GM21619 (cell line): ENCODE measurements at regions not wholly inside any gene's neighbourhood (a gene's known extent, or its start where the extent isn't known, plus 50 kb on each side); places are given as distances from the start of the nearest gene placed in this dataset.
"Not testable (repeated sequence)": the region's sequence is repeated elsewhere in the genome, so short reads cannot be mapped to it uniquely, and the experiment has no call there.

Source experiments
- ATAC-seq: cut with Tn5 transposase; IDR thresholded peaks from one replicate; pipeline ENCODE4 v1.9.1; 2021; ENCODE audit not compliant: unreplicated experiment

DNA sequence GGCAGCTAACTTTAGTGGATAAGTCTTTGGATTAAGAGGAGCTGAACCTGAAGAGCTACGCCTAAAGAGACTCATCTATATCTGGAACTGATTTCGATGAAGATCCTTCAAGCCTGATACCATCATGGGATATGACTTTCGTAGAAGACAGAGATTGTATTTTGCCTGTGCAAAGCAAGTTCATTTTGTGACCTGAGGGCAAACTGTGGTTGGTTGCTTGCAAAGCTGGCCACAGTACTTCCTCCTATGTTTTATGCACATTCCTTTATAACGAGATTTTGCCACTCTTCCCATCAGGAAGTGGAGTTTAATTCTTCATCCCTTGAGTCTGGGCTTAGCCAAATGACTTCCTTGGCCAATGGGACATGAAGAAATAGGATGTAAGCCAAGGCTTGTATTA is 519.3 kb upstream of the NR3C2 start:
- no peak for ATAC-seq

- no peak for ATAC-seq
Observed at GRCh38 chr4:148958317-148958716, 516.1 kb upstream of the NR3C2 start.

DNA sequence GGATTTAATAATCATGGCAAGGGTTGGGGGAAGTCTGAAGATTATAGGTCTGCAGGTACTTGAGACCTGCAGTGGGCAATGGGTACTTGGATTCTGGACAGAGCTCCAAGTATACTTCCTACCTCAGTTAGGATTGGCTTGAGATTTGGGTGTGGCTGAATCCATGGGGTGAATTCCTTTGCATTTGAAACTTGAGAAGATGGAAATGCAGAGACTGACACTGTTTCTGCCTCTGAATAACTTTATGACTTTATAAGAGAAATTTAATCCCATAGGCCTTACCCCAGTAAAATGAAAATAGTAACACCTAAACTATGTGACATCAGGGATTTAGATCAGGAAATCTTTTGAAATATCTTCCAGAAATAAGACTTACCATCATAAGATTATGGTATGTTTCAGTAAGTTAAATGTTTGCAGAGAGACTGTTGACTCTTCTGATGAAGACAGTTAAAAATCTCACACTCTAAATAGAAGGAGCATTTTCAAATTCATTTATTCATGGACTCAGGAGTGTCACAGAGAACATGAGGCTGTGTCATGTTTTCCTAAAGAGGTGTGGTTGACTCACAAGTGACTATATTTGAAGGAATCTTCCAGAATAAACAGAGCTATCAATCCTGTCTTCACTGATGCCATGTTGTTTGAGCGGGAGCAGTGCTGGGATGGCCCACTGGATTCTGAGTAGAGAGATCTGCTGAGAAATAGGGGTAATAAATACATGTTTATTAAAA is 513.5 kb upstream of the NR3C2 start:
- no peak for ATAC-seq

- no peak for ATAC-seq
Observed at GRCh38 chr4:148954011-148954749, 512.0 kb upstream of the NR3C2 start.

DNA sequence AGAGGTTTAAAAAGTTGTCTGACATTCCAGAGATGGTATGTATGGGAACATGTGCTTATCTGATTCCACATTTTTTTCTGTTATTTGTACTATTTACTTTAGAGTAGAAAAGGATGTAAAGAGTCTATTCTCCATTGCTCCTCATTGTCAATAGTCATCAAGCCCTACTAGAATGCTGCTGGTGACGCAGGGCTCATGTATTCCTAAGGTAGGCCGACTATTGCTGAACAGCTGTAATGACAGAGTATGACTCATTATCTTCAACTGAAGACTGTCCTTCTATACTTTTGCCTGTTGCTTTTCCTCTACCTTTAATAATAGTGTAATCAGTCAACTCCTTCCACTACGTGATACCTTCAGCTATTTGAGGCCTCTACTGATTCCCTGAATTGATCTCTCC is 509.1 kb upstream of the NR3C2 start:
- ATAC-seq = no peak

DNA sequence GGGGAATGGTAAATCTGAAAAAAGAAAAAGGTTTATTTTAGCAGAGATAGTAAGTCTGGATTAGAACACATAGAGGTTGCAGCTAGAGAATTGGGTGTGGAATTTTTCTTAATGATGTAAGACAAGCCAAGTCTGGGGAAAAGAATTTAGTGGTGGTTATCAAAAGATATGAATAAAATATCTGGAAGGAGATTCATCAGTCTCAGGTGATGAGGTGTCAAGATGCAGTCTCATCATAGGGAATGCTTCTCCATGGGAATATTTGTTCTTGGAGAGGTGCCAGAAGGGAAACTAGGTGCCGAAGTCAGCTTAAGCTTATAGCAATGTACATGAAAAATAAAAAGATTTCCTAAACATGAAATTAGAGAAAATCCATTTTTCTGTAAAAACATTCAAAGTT is 504.1 kb upstream of the NR3C2 start:
- ATAC-seq = no peak

GRCh38 chr4:148944839-148945219 is 502.6 kb upstream of the NR3C2 start:
- ATAC-seq = no peak

DNA sequence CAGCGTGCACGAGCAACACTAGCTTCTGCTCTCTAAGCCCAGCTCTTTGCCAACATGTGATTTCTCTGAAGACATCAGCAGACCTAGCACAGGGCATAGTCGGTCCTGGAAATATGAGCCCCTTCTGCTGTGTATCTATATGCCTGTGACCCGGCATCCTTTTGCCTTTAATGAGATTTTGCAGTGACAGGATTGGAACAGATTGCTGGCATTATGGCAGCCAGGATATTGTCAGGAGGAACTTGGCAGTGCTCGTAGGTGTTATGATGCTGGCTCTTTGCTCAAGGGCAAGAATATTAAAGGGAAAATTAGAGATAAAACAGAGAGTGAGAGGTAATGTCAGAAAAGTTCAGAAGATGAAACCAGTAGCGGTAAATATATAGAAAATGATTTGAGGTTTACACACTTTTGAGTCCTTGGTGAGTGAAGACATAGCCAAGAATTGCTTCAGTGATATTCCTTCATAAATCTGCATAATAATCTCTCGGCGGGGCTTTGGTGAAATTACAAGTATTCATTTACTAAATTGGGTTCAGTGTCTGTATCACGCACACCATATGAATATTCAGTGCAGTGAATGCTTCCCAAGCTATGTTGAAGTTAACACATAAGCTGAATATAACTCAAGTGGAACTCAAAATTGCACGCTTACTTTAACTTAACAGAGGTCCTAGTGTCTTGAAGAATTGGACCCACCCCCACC is 502.1 kb upstream of the NR3C2 start:
- ATAC-seq = no peak

GRCh38 chr4:148934926-148935578 is 492.8 kb upstream of the NR3C2 start:
- no peak for ATAC-seq

- ATAC-seq = no peak
Observed at GRCh38 chr4:148926276-148927260, 484.4 kb upstream of the NR3C2 start.

GRCh38 chr4:148923881-148924280 is 481.7 kb upstream of the NR3C2 start:
- no peak for ATAC-seq

DNA sequence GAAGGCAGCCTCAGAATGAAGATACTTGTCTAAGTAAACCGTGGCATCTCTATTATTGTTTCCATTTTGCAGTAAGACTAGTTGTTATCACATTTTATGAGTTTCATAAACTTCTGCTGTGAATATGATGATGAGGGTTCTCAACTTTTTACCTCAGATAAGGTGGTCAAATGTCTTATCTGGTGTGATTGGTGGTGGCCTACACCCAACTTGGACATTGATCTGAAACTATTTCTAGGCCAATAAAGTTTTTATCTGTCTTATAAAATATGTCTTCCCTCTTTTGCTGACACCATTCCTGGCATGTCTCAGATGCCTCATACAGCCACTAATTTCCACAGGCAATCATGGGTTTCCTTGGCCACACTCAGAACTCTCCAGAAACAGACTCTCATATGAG is 480.3 kb upstream of the NR3C2 start:
- ATAC-seq = no peak

GRCh38 chr4:148914734-148915133 is 472.5 kb upstream of the NR3C2 start:
- ATAC-seq = no peak

- ATAC-seq = no peak
Observed at GRCh38 chr4:148914301-148914700, 472.1 kb upstream of the NR3C2 start.

- ATAC-seq = no peak
Observed at GRCh38 chr4:148903388-148903787, 461.2 kb upstream of the NR3C2 start.

DNA sequence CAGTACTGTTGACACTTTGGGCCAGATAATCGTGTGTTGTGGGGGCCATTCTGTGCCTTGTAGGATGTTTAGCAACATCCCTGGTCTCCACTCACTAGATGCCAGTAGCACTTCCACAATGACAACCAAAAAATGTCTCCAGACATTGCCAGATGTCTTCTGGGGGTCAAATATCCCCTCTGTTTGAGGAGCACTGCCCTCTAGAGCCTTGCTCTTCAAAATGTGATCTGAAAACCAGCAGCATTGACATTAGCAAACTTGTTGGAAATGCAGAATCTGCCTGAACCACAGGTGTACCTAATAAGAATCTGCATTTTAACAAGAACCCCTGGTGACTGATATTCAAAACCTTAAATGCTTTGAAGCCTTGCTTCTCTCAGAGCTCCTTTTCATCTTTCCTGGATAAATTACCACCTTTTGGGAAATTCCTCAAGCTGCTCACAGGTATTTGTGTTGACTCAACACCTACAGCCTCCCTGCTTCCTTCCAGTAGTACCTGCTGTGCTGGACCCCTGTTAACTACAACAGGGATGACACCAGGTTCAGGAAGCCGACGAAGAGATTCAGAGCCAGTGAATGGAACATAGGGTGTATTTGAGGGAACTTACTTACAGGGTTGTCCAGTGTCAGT is 459.0 kb upstream of the NR3C2 start:
- ATAC-seq = no peak

DNA sequence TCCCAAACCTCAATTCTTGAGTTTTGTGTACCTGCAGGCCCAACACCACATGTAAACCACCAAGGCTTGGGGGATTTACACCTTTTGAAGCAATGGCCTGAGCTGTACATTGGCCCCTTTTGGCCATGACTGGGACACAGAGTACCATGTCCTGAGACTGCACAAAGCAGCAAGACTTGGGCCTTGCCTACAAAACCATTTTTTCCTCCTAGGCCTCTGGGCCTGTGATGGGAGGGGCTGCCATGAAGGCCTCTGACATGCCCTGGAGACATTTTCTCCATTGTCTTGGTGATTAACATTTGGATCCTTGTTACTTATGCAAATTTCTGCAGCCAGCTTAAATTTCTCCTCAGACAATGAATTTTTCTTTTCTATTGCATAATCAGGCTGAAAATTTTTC is 455.9 kb upstream of the NR3C2 start:
- not testable (repeated sequence) for ATAC-seq

DNA sequence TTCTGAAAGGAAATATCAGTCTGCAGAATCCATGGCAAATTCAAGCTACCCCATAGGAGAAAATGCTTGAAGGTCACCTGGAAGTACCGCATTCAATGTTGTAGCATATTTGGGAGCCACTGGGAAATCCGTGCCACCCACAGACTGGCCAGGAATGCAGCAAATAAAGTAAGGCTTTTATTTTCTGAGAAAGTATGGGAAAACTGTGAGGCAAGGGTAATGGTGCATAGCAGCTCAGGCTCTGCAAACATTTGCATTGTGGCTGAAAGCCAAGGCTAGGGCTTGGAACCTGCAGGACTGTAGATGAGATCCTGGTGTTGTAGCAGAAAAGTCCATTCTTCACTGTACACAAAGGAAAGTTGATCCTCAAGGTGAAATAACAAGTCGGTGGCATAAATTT is 450.9 kb upstream of the NR3C2 start:
- no peak for ATAC-seq

- ATAC-seq = no peak
Observed at GRCh38 chr4:148883891-148884290, 441.7 kb upstream of the NR3C2 start.

- ATAC-seq = no peak
Observed at GRCh38 chr4:148883435-148883834, 441.2 kb upstream of the NR3C2 start.
